D721Med (cell line): ENCODE measurements at regions not wholly inside any gene's neighbourhood (a gene's known extent, or its start where the extent isn't known, plus 50 kb on each side); places are given as distances from the start of the nearest gene placed in this dataset.
A peak's percentile ranks its signal among the peaks of the same experiment; 100 is the strongest.

ENCODE experiments used
- DNase-seq: peaks from one replicate; pipeline ENCODE4 v3.0.0; 2011; ENCODE audit warnings: low spot score; ENCODE audit not compliant: insufficient read length
- FAIRE-seq: peaks from 2 replicates; lab custom pipeline; 2011; peaks lifted over from hg19 to GRCh38; lab: Jason Lieb, UNC
- TF ChIP-seq, protein P1 (sequence below): IDR thresholded peaks from 2 replicates; pipeline ENCODE4 v1.5.1; 2012; ENCODE audit warnings: mild to moderate bottlenecking, control low read depth; ENCODE audit not compliant: insufficient read depth; ENCODE audit errors: missing control alignments

- FAIRE-seq (no peak), DNase-seq (peak; percentile 68)
- TF ChIP-seq, protein P1, sequence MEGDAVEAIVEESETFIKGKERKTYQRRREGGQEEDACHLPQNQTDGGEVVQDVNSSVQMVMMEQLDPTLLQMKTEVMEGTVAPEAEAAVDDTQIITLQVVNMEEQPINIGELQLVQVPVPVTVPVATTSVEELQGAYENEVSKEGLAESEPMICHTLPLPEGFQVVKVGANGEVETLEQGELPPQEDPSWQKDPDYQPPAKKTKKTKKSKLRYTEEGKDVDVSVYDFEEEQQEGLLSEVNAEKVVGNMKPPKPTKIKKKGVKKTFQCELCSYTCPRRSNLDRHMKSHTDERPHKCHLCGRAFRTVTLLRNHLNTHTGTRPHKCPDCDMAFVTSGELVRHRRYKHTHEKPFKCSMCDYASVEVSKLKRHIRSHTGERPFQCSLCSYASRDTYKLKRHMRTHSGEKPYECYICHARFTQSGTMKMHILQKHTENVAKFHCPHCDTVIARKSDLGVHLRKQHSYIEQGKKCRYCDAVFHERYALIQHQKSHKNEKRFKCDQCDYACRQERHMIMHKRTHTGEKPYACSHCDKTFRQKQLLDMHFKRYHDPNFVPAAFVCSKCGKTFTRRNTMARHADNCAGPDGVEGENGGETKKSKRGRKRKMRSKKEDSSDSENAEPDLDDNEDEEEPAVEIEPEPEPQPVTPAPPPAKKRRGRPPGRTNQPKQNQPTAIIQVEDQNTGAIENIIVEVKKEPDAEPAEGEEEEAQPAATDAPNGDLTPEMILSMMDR, result peak; percentile 69
Measured at GRCh38 chr11:119533921-119534736, 111.2 kb upstream of the THY1 start.

GRCh38 chr11:119533462-119533861, 110.5 kb upstream of the THY1 start:
- no peak for FAIRE-seq
- TF ChIP-seq, protein P1, result no peak
- DNase-seq, result no peak

DNA sequence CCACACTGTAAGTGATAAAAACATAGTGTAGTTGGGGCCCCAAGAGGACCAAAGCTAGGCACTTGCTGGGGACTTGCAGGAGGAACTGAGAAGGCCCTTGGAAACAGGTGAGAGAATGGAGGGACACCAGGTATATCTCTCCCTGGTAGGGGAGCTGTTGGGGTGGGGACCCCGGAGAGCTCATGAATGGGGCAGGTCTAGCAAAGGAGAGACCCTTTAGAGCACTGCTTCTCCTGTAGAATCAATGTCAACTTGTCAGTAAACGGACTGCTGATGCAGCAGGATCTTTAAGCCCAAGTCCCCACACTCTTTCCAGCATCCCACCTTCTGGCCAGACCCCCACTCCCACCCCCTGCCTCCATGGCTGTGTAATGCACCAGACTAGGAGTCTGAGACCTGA, 109.6 kb upstream of the THY1 start:
- TF ChIP-seq, protein P1, result no peak
- no peak for FAIRE-seq
- no peak for DNase-seq

DNA sequence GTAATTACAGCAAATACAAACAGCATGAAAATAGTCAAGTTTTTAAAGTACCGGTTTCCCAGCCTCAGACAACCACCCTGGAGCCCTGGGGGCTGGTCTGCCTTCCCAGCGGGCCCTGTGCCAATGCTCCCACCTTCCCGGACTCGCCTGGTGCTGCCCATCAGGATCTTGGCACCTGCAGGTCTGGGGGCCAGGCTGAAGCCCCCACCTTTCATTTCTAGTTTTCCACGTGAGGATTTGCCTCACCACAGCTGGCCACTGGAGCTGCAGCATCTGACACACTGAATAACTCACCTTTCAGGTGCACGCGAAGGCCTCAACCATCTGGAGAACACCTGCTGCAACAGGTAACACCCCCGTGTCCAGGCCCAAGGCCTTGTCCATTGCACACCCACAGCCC, 108.7 kb upstream of the THY1 start:
- TF ChIP-seq, protein P1, result no peak
- no peak for DNase-seq
- FAIRE-seq, result no peak

- TF ChIP-seq, protein P1, result no peak
- DNase-seq (no peak), FAIRE-seq (no peak)
Measured at GRCh38 chr11:119531056-119531455, 108.1 kb upstream of the THY1 start.

GRCh38 chr11:119530509-119530908, 107.5 kb upstream of the THY1 start:
- TF ChIP-seq, protein P1, result no peak
- FAIRE-seq, result no peak

DNA sequence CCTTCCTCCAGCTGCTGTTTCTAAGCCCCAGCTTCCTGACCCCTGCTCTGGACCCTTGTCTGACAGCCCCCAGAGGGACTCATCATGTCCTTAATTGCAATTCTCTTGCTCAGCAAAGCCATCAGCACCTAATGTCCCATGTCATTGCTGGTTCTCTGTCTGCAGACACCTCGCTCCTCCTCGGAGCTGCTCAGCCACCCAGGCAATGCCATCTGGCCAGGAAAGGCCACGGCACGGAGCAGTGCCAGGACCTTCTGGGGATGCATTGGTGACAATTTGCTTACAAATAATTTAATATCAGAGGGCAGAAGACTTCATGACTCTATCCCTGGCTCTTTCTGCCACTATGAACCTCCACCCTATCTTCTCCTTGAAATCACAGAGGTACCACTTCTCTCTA, 107.0 kb upstream of the THY1 start:
- no peak for FAIRE-seq
- TF ChIP-seq, protein P1, result no peak

More at GRCh38 chr11:119530509-119530908, 107.5 kb upstream of the THY1 start:
- DNase-seq, result no peak

More for the DNA sequence above, 107.0 kb upstream of the THY1 start:
- peak; percentile 1 for DNase-seq
